ENCODE measurements at regions not wholly inside any gene's neighbourhood (a gene's known extent, or its start where the extent isn't known, plus 50 kb on each side); places are given as distances from the start of the nearest gene placed in this dataset.

GRCh38 chr10:28801869-28802268, 124.5 kb downstream of the BAMBI start:
- no peak for TF ChIP-seq CTCF (IDR thresholded peaks at IDR 0.05)
- TF ChIP-seq POLR2A (IDR thresholded peaks at IDR 0.05) = no peak

All from lower leg skin (tissue), 3 donors.